A549 (cell line): ENCODE measurements at regions not wholly inside any gene's neighbourhood (a gene's known extent, or its start where the extent isn't known, plus 50 kb on each side); places are given as distances from the start of the nearest gene placed in this dataset.

Source experiments
- EP300 ChIP-seq, 2 experiments: fragments of >200 bp; sonication (Bioruptor Twin); formaldehyde crosslinking; IDR thresholded peaks; 2 replicates in 1 of 2; 3 replicates in 1 of 2; pipeline ENCODE4 v1.6.1; 2016 to 2017
- POLR2A ChIP-seq: IDR thresholded peaks from 2 replicates; pipeline ENCODE4 v1.6.1; 2012; ENCODE audit warnings: mild to moderate bottlenecking, low read length
- RFX5 ChIP-seq: fragments of 450-650 bp; IDR thresholded peaks from 2 replicates; pipeline ENCODE4 v1.7.1; 2014; ENCODE audit warnings: antibody characterized with exemption, mild to moderate bottlenecking, moderate library complexity
- ZSCAN20 ChIP-seq: fragments of 250-450 bp; sonication (Bioruptor Pico); IDR thresholded peaks from 2 replicates; pipeline ENCODE4 v1.8.0; 2022; ENCODE audit warnings: mild to moderate bottlenecking, moderate library complexity
- TF ChIP-seq, protein P1 (sequence below): fragments of >200 bp; sonication (Bioruptor Twin); formaldehyde crosslinking; IDR thresholded peaks from 3 replicates; pipeline ENCODE4 v1.5.1; 2016

DNA sequence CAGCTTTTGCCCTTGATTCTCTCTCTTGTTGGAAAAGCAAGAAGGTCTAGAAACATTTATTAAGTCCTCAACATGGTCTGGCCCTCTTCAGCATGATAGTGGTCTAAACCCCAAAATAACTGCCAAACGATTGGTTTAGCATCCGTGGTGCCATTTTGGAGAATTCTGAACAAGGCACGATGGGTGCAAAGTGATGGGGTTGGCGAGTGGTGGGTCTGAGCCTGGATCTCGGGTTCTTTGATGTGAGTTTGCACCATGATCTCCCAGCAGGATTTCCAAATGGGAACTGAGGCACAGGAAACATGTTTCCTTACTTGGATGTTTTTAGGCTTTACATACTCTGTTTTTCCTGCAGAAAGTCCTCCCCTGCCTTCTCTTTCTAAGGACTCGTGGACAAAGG is 240.3 kb downstream of the MYCN start:
- TF ChIP-seq ZSCAN20 (CRISPR knock-in tag) (no peak), EP300 (IDR thresholded peaks at IDR 0.05) (no peak), POLR2A (no peak), RFX5 (no peak)
- TF ChIP-seq, protein P1, sequence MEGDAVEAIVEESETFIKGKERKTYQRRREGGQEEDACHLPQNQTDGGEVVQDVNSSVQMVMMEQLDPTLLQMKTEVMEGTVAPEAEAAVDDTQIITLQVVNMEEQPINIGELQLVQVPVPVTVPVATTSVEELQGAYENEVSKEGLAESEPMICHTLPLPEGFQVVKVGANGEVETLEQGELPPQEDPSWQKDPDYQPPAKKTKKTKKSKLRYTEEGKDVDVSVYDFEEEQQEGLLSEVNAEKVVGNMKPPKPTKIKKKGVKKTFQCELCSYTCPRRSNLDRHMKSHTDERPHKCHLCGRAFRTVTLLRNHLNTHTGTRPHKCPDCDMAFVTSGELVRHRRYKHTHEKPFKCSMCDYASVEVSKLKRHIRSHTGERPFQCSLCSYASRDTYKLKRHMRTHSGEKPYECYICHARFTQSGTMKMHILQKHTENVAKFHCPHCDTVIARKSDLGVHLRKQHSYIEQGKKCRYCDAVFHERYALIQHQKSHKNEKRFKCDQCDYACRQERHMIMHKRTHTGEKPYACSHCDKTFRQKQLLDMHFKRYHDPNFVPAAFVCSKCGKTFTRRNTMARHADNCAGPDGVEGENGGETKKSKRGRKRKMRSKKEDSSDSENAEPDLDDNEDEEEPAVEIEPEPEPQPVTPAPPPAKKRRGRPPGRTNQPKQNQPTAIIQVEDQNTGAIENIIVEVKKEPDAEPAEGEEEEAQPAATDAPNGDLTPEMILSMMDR = no peak
